GM21526 (cell line): ENCODE measurements at regions not wholly inside any gene's neighbourhood (a gene's known extent, or its start where the extent isn't known, plus 50 kb on each side); places are given as distances from the start of the nearest gene placed in this dataset.

ENCODE experiments used
- ATAC-seq: cut with Tn5 transposase; IDR thresholded peaks from one replicate; pipeline ENCODE4 v1.9.1; 2021; ENCODE audit warnings: moderate library complexity; ENCODE audit not compliant: unreplicated experiment, low FRiP score

- ATAC-seq, result no peak
These were observed 77.9 kb upstream of the RPS23 start for GRCh38 chr5:82356021-82356420.

GRCh38 chr5:82355496-82355895 is 77.3 kb upstream of the RPS23 start:
- no peak for ATAC-seq

DNA sequence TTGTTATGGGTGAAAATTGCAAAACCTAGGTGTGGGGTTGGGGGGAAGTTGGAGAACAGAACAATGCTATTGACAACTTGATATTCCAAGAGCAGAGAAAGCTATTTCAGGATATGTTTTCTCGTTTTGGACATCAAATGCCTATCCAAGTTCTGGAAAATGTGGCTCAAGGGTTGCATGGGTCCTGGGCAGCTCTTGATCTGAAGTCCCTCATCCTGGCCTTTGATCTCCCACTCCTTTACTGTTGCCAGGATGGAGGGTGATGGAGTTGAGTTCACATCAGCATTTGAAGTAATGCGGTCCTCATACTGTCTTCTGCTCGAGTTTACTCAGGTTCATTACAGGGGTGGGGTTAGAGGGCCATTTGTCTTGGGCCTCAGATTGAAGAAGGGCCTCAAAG is 76.9 kb upstream of the RPS23 start:
- no peak for ATAC-seq

DNA sequence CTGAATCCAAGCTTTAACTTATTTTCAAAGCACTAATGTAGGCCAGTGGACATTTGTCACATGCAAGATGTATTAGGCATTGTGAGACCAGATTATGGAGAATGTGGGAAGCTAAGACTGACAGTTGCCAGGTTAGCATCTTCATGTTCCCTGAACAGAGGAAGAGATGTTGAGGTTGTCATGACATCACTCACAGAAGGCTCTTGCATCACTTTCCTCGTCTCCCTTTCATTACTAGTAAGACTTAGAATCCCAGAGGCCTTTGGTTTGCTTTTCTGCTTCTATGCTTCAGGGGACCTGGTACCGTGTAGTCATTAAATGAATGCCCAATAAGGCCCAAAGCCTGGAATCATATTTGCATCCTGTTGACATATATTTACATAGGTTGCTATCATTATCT is 76.4 kb upstream of the RPS23 start:
- ATAC-seq, result no peak

DNA sequence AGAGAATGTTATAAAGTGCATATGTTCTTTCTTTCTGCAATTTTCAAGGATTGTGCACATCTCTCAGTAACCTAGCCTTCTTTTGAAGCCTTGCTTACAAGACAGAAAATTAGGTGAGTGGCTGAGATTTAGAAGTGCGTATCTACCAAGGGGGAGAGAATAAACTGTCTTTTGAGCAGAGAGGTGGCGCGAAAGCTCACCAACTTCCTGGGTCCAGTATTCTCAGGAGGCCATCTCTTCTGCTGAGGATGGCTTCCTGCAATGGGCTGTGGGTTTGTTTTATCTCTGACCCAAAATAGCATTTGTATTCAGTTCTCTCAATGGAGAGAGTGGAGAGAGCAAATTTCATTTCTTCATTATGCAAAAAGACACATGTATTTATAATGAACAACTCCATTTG is 75.4 kb upstream of the RPS23 start:
- ATAC-seq, result no peak

- ATAC-seq, result no peak
These were observed 74.1 kb upstream of the RPS23 start for GRCh38 chr5:82352146-82352791.

- peak; percentile 74 for ATAC-seq
These were observed 73.6 kb upstream of the RPS23 start for GRCh38 chr5:82351754-82352145.

DNA sequence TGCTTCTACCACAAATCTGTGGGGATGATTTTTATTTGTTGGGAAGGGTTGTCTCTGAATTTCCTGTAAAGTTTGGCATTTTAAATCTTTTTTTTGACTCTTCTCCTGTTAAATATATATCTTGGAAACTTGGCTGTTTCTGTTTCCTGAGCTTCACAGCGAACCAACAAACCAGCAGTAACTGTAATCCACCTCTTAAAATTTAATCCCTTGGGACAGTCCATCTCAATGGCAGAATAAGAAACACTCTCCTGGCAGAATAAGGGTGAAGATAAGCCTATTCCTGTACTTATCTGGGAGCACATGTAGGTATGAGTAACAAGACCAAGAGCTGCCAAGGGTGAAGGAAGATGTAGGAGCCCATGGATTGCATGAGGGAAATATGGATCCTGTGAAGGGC is 73.1 kb upstream of the RPS23 start:
- ATAC-seq, result no peak

DNA sequence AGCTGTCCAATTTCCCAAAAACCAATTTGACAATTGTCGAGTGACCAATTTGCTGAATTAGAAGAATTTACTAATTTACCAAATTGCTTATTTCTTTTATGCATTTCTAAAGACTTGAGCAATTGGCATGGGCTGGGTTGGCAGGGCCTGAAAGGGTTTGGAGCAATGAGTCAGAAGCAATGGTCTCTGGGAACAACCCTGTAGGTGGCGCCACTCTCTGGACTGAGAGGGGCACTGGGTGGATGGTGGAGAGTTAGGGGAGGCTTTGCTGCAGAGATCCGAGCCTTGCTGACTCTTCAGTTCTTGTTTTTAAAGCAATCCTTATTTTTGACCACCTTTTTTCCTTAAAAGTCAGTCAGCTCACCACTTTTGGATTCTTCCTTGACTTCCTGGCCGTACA is 71.5 kb upstream of the RPS23 start:
- no peak for ATAC-seq

DNA sequence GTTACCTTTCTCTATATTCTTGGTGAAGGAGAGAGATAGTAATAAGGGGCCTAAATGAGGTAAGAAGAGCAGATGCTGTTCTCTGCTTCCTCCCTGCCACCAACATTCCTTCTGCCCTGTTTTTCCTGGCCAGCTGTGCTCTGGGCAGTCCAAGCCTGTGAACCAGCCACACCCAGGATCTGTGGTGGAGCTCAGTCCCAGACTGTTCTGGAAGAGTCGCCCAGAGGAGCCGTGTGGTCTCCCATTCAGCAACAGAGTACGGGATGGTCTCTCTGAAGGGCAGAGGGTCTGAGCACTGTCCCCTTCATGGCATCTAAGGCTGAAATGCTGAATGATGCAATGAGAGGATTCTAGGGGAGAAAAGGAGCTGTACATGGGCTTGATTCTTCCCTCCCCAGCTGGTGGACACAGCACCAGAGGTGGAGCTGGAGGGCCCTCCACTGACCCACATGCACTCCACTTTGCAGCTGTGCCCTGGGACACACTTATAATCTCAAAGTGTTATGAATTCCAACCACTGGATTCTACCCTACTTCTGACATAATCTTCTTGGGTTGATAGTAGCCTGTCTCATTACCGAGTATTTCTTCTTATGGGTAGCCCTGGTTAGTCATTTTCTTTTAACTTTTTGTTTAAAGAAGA is 70.8 kb upstream of the RPS23 start:
- ATAC-seq, result no peak

GRCh38 chr5:82347201-82347865 is 69.2 kb upstream of the RPS23 start:
- ATAC-seq, result no peak

DNA sequence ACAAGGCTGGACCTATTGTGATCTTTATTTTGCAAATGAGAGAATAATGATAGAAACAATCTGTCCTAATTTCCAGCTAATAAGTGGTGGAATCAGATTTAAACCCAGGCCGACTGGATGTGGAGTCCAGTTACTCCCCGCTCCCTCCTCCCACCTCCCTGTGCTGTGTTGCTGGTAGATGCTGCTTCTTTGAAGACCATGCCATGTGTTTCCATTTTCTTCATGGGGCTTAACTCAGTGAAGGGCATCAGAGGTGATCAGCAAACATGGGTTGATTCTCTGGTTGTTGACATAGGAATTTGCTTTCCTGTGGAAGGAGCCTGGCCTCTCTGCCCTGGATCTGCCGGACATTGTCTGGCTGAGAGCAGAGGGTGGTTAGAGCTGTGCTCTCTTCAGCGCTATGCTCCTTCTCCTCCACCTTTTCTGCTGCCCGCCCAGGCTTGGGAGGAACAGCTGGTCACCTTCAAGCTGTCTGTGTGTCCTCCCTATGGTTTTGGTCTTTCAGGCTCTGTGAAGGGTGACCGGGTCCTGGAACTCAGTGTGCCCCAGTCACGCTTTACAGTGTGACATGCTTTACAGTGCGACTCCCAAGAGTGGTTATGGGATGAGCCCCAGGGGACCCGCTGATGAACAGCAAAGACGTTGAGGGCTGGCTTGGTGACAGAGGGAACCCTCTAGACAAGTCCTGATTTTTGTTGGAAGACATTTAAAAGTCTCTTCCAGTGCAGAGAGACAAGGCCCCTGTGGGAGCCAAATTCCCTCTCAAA is 68.4 kb upstream of the RPS23 start:
- no peak for ATAC-seq

DNA sequence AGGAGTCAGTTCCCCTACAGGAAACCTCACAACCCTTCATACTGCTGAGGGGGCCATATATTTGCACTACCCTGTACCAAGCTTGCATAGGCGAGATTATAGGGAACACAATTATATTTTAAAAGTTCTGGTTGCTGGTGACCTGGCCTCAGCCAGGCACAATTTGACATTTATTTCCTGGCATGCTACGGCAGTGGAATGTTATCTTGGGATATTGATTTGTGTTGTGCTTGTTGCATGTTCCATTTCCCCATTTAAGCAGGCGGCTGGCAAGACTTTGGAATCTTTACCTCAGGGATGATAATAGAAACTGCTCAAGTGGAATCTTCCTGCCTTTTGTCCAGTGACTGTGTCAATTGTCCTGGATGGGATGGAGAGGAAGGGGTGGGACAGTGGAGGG is 67.0 kb upstream of the RPS23 start:
- ATAC-seq, result no peak

DNA sequence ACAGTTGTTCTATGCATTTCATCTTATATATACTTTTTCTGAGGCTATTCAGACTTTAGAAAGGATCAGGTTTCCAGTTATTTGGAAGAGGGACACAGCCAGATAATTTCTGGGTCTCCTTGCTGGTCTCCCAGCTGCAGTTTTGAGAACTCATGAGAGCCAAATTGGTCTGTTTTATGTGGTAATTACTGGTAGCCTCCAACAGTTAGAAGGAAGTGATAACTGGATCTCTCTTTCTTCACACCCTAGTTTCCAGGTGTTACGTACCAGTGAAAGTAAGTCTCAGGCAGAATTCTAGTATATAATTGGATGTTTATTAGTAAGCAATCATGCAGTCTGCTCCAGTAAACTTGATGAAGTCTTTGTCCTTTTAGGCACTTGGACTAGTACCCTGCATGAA is 63.2 kb upstream of the RPS23 start:
- ATAC-seq, result no peak

DNA sequence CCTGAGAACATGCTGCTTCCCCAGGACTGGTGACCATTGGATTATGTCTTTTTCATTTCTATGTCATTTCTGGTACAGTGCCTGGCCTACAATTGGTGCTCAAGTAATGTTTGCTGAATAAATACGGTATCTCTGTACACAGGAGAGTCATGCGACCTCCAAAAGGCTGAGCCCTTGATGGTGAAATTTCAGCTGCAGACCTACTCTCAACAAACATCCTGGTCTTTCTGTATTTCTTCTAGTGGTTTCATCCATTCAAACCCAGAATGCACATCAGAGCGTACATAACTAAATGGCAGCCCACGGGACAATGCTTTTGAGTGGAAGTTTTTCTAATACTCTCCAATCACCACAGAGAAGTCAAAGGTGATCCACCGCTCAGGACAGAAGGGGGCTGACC is 62.6 kb upstream of the RPS23 start:
- no peak for ATAC-seq

- no peak for ATAC-seq
These were observed 61.6 kb upstream of the RPS23 start for GRCh38 chr5:82339792-82340191.

GRCh38 chr5:82338771-82339373 is 60.7 kb upstream of the RPS23 start:
- no peak for ATAC-seq

DNA sequence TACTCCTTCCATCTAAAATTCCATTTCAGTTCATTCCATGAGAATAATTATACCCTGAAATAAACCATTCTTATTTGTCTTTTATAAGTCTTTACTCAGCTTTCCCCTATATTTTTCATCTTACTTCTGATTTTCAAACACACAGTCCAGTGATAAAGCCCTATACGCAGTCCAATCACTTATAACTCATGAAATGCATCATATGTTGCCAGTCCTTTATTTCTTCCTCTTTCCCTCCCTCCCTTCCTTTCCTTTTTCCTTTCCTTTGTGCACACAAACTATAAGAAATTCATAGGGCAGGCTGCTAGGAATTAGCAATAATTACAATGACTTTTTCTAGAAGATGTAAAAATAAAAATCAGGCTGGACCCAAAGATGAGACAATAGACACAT is 58.8 kb upstream of the RPS23 start:
- ATAC-seq, result no peak

GRCh38 chr5:82336226-82336958 is 58.2 kb upstream of the RPS23 start:
- no peak for ATAC-seq

DNA sequence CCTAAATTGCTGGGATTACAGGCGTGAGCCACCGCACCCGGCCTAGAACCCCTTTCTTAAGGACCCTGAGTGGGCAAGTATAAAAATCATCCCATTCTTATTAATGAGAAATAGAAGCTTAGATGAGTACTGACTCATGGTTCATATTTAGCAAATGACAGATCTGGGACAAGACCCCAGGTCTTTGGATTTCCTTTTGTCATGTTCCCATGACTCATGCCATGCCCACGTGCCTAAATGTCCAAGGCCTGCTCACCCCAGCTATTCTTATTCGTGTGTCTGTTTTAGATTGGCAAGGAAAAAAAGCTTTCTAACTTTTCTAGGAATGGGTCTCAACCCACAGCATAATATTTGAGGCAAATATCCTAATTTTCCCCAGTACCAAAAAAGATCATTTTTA is 57.7 kb upstream of the RPS23 start:
- ATAC-seq, result no peak
